SK-N-MC (cell line): ENCODE measurements at regions not wholly inside any gene's neighbourhood (a gene's known extent, or its start where the extent isn't known, plus 50 kb on each side); places are given as distances from the start of the nearest gene placed in this dataset.

Source experiments
- DNase-seq: peaks from one replicate; pipeline ENCODE4 v3.0.0-alpha.2; 2011; ENCODE audit warnings: low read depth, low spot score
- H3K27ac ChIP-seq: fragments of 200-600 bp; sonication (generic); 2 replicates; pipeline ENCODE4 v1.5.1; 2016; ENCODE audit warnings: mixed run types
- H3K36me3 ChIP-seq: fragments of 200-600 bp; sonication (generic); 2 replicates; pipeline ENCODE4 v1.6.1; 2017; ENCODE audit warnings: antibody characterized with exemption, low read length, mixed read lengths; ENCODE audit not compliant: insufficient read depth
- H3K4me3 ChIP-seq: fragments of 200-600 bp; sonication (generic); 2 replicates; pipeline ENCODE4 v1.5.1; 2016
- H3K9ac ChIP-seq: fragments of 200-600 bp; sonication (generic); 2 replicates; pipeline ENCODE4 v1.8.0; 2017; ENCODE audit warnings: mixed run types, mixed read lengths; ENCODE audit not compliant: insufficient read length
- H3K9me3 ChIP-seq: fragments of 200-600 bp; sonication (generic); 2 replicates; pipeline ENCODE4 v1.6.1; 2017; ENCODE audit warnings: low read depth, mild to moderate bottlenecking, antibody characterized with exemption, low read length, moderate library complexity, mixed read lengths
- EZH2 ChIP-seq: fragments of 200-600 bp; sonication (generic); IDR thresholded peaks from one replicate; pipeline ENCODE4 v1.6.1; 2017; ENCODE audit warnings: antibody characterized with exemption
- FOXP2 ChIP-seq: optimal IDR thresholded peaks from 2 replicates; pipeline ENCODE3; 2011; ENCODE audit warnings: mild to moderate bottlenecking, moderate library complexity; ENCODE audit not compliant: insufficient read depth; ENCODE audit errors: extremely low read length, control extremely low read depth
- POLR2AphosphoS5 ChIP-seq: IDR thresholded peaks from 2 replicates; pipeline ENCODE4 v1.6.1; 2012; ENCODE audit warnings: mild to moderate bottlenecking, low read depth, low read length, borderline replicate concordance

- Histone ChIP-seq H3K36me3 (no peaks in the 10 kb centered on the region), H3K9ac (no peak overlapping the region), H3K27ac (no peak overlapping the region), H3K4me3 (no peak overlapping the region), H3K9me3 (no peaks in the 10 kb centered on the region)
- TF ChIP-seq POLR2AphosphoS5: no peak
- no peak for TF ChIP-seq FOXP2
- no peak for TF ChIP-seq EZH2
- DNase-seq: no peak
These were observed 1086.0 kb downstream of the NLGN4X start for GRCh38 chrX:5142644-5143043.

GRCh38 chrX:5122181-5122678 is 1106.4 kb downstream of the NLGN4X start:
- H3K27ac ChIP-seq: no peak overlapping the region
- H3K36me3 ChIP-seq: no peaks in the 10 kb centered on the region
- DNase-seq: no peak
- H3K9me3 ChIP-seq: no peaks in the 10 kb centered on the region
- no peak for TF ChIP-seq FOXP2
- TF ChIP-seq POLR2AphosphoS5: no peak
- TF ChIP-seq EZH2: no peak
- H3K4me3 ChIP-seq: no peak overlapping the region
- H3K9ac ChIP-seq: no peak overlapping the region

- Histone ChIP-seq H3K4me3 (no peak overlapping the region), H3K9ac (no peak overlapping the region), H3K36me3 (no peaks in the 10 kb centered on the region), H3K27ac (peak overlapping the region; percentile 15; the same call in 1 of the 2 replicates), H3K9me3 (no peaks in the 10 kb centered on the region)
- no peak for DNase-seq
- TF ChIP-seq FOXP2: no peak
- TF ChIP-seq POLR2AphosphoS5: no peak
- no peak for TF ChIP-seq EZH2
These were observed 1110.9 kb downstream of the NLGN4X start for GRCh38 chrX:5117816-5118215.

GRCh38 chrX:5113128-5113527 is 1115.5 kb downstream of the NLGN4X start:
- Histone ChIP-seq H3K9me3 (no peaks in the 10 kb centered on the region), H3K4me3 (no peak overlapping the region), H3K36me3 (no peaks in the 10 kb centered on the region), H3K9ac (no peak overlapping the region), H3K27ac (peak overlapping the region; percentile 39)
- peak; percentile 34 for DNase-seq
- TF ChIP-seq POLR2AphosphoS5: no peak
- no peak for TF ChIP-seq FOXP2
- TF ChIP-seq EZH2: no peak

- DNase-seq: no peak
- Histone ChIP-seq H3K36me3 (no peaks in the 10 kb centered on the region), H3K27ac (no peak overlapping the region), H3K4me3 (no peak overlapping the region), H3K9me3 (no peaks in the 10 kb centered on the region), H3K9ac (no peak overlapping the region)
- TF ChIP-seq POLR2AphosphoS5 (no peak), EZH2 (no peak), FOXP2 (no peak)
These were observed 1128.7 kb downstream of the NLGN4X start for GRCh38 chrX:5100004-5100403.

GRCh38 chrX:5086388-5086787 is 1142.3 kb downstream of the NLGN4X start:
- H3K27ac ChIP-seq: no peak overlapping the region
- TF ChIP-seq FOXP2: no peak
- TF ChIP-seq POLR2AphosphoS5: no peak
- no peak for TF ChIP-seq EZH2
- H3K36me3 ChIP-seq: no peaks in the 10 kb centered on the region
- no peak overlapping the region for H3K4me3 ChIP-seq
- DNase-seq: no peak
- H3K9ac ChIP-seq: no peak overlapping the region
- H3K9me3 ChIP-seq: no peaks in the 10 kb centered on the region

GRCh38 chrX:5084279-5084678 is 1144.4 kb downstream of the NLGN4X start:
- H3K36me3 ChIP-seq: no peaks in the 10 kb centered on the region
- no peak overlapping the region for H3K27ac ChIP-seq
- no peak overlapping the region for H3K4me3 ChIP-seq
- no peak overlapping the region for H3K9ac ChIP-seq
- H3K9me3 ChIP-seq: no peaks in the 10 kb centered on the region
- no peak for TF ChIP-seq FOXP2
- no peak for TF ChIP-seq POLR2AphosphoS5
- no peak for TF ChIP-seq EZH2
- DNase-seq: no peak

- Histone ChIP-seq H3K9me3 (no peaks in the 10 kb centered on the region), H3K27ac (no peak overlapping the region), H3K4me3 (no peak overlapping the region), H3K9ac (no peak overlapping the region), H3K36me3 (no peaks in the 10 kb centered on the region)
- DNase-seq: no peak
- TF ChIP-seq EZH2: no peak
- TF ChIP-seq POLR2AphosphoS5: no peak
- no peak for TF ChIP-seq FOXP2
These were observed 1146.0 kb downstream of the NLGN4X start for GRCh38 chrX:5082705-5083104.

- no peak overlapping the region for H3K4me3 ChIP-seq
- no peak overlapping the region for H3K9ac ChIP-seq
- no peak overlapping the region for H3K27ac ChIP-seq
- H3K36me3 ChIP-seq: no peaks in the 10 kb centered on the region
- no peaks in the 10 kb centered on the region for H3K9me3 ChIP-seq
- TF ChIP-seq POLR2AphosphoS5 (no peak), FOXP2 (no peak), EZH2 (no peak)
- DNase-seq: no peak
These were observed 1147.9 kb downstream of the NLGN4X start for GRCh38 chrX:5080791-5081190.
